ENCODE measurements at regions not wholly inside any gene's neighbourhood (a gene's known extent, or its start where the extent isn't known, plus 50 kb on each side); places are given as distances from the start of the nearest gene placed in this dataset.

- no peak for FAIRE-seq
- no peak overlapping the region for H3K27ac ChIP-seq (ENCODE audit: low read depth in 2 of 2, low read length in 2 of 2)
- intact Hi-C loops (cut with DNase I) = no loop called here
- H3K9ac ChIP-seq (ENCODE audit: low read length in 3 of 3) = no peak overlapping the region
- H3K4me3 ChIP-seq (ENCODE audit: low read length in 3 of 3) = no peak overlapping the region
- no peak for DNase-seq
- H3K9me3 ChIP-seq (ENCODE audit: control insufficient read depth in 2 of 3, insufficient read depth in 1 of 3, low read length in 3 of 3) = no peaks in the 10 kb centered on the region
- H3K4me1 ChIP-seq (ENCODE audit: control insufficient read depth in 2 of 3, insufficient read depth in 2 of 3, low read depth in 1 of 3, low read length in 3 of 3) = no peaks in the 10 kb centered on the region
- H3K27me3 ChIP-seq (ENCODE audit: control insufficient read depth, insufficient read depth, low read length) = no peaks in the 10 kb centered on the region
- TF ChIP-seq CTCF (IDR thresholded peaks at IDR 0.05; ENCODE audit: borderline replicate concordance, extremely low read depth, insufficient read depth) = no peak
- no peaks in the 10 kb centered on the region for H3K36me3 ChIP-seq (ENCODE audit: control insufficient read depth in 2 of 3, insufficient read depth in 3 of 3, low read length in 3 of 3)
Measured at GRCh38 chrX:42725196-42725595, 52.8 kb downstream of the PPP1R2C start.

- FAIRE-seq = no peak
Measured at GRCh38 chrX:42720209-42720608, 57.8 kb downstream of the PPP1R2C start.

GRCh38 chrX:42715701-42716262 lies 62.2 kb downstream of the PPP1R2C start:
- FAIRE-seq (no peak), DNase-seq (no peak)
- Histone ChIP-seq H3K27ac (ENCODE audit: low read depth in 2 of 2, low read length in 2 of 2) (no peak overlapping the region), H3K4me3 (ENCODE audit: low read length in 3 of 3) (no peak overlapping the region), H3K9me3 (ENCODE audit: control insufficient read depth in 2 of 3, insufficient read depth in 1 of 3, low read length in 3 of 3) (no peaks in the 10 kb centered on the region), H3K27me3 (ENCODE audit: control insufficient read depth, insufficient read depth, low read length) (no peaks in the 10 kb centered on the region), H3K36me3 (ENCODE audit: control insufficient read depth in 2 of 3, insufficient read depth in 3 of 3, low read length in 3 of 3) (no peaks in the 10 kb centered on the region), H3K4me1 (ENCODE audit: control insufficient read depth in 2 of 3, insufficient read depth in 2 of 3, low read depth in 1 of 3, low read length in 3 of 3) (no peaks in the 10 kb centered on the region), H3K9ac (ENCODE audit: low read length in 3 of 3) (no peak overlapping the region)
- TF ChIP-seq CTCF (IDR thresholded peaks at IDR 0.05; ENCODE audit: borderline replicate concordance, extremely low read depth, insufficient read depth) = no peak
- intact Hi-C loops (cut with DNase I) = no loop called here

More at GRCh38 chrX:42720209-42720608, 57.8 kb downstream of the PPP1R2C start:
- Histone ChIP-seq H3K4me1 (ENCODE audit: control insufficient read depth in 2 of 3, insufficient read depth in 2 of 3, low read depth in 1 of 3, low read length in 3 of 3) (no peaks in the 10 kb centered on the region), H3K4me3 (ENCODE audit: low read length in 3 of 3) (no peak overlapping the region), H3K9ac (ENCODE audit: low read length in 3 of 3) (no peak overlapping the region), H3K27me3 (ENCODE audit: control insufficient read depth, insufficient read depth, low read length) (no peaks in the 10 kb centered on the region), H3K9me3 (ENCODE audit: control insufficient read depth in 2 of 3, insufficient read depth in 1 of 3, low read length in 3 of 3) (no peaks in the 10 kb centered on the region), H3K27ac (ENCODE audit: low read depth in 2 of 2, low read length in 2 of 2) (no peak overlapping the region), H3K36me3 (ENCODE audit: control insufficient read depth in 2 of 3, insufficient read depth in 3 of 3, low read length in 3 of 3) (no peaks in the 10 kb centered on the region)
- no peak for DNase-seq
- no peak for TF ChIP-seq CTCF (IDR thresholded peaks at IDR 0.05; ENCODE audit: borderline replicate concordance, extremely low read depth, insufficient read depth)
- intact Hi-C loops (cut with DNase I) = no loop called here
